DMS153 treated with DMSO at 0.1 percent for 48 hours (cell line): ENCODE measurements at regions not wholly inside any gene's neighbourhood (a gene's known extent, or its start where the extent isn't known, plus 50 kb on each side); places are given as distances from the start of the nearest gene placed in this dataset.

Experiments used
- DNase-seq: peaks from one replicate; lab custom pipeline; 2025; ENCODE audit not compliant: unreplicated experiment; lab: John Stamatoyannopoulos, UW

GRCh38 chr18:64449434-64449833 lies 300.5 kb upstream of the LINC00305 start:
- DNase-seq, result no peak

- peak; percentile 61 for DNase-seq
Observed at GRCh38 chr18:64444819-64445218, 295.9 kb upstream of the LINC00305 start.

DNA sequence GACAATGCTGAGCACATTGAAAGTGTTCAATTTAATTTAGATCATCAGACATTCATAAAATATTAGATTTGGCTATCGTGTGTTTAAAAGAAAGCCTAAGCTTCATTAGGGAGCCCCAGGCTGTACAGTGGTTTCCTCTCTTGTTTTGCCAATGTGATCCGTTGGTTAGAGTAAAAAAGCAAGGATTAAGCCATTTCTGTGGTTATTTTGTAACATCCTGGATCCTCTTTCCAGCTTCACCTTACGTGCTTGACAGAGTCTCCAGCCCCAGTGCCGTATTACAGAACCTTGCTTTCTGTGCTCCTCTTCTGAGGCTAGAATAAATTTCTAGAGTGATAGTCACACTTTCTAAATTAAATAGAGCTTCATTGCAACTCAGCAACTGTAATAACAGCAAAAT lies 289.3 kb upstream of the LINC00305 start:
- DNase-seq, result no peak

- DNase-seq, result no peak
Observed at GRCh38 chr18:64436111-64436510, 287.2 kb upstream of the LINC00305 start.

GRCh38 chr18:64419156-64419555 lies 270.3 kb upstream of the LINC00305 start:
- DNase-seq, result no peak

DNA sequence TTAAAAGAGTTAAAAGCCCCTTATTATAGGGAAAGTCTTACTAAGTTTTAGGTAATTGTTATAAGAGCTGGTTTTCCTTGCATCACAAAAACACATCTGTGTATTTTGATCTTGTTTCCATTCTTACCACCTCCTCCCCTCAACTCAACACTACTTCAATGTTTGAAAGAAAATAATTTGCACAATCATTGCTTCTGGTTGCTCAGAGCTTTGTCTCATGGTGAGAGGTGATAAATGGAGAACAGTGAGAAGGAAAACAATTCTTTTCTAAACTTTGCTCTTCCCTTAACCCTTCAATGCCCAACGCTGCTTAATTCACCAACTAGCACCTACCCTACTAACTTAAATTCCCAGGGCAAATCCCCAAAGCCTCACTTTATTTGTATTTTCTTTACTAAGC lies 268.1 kb upstream of the LINC00305 start:
- DNase-seq, result no peak

DNA sequence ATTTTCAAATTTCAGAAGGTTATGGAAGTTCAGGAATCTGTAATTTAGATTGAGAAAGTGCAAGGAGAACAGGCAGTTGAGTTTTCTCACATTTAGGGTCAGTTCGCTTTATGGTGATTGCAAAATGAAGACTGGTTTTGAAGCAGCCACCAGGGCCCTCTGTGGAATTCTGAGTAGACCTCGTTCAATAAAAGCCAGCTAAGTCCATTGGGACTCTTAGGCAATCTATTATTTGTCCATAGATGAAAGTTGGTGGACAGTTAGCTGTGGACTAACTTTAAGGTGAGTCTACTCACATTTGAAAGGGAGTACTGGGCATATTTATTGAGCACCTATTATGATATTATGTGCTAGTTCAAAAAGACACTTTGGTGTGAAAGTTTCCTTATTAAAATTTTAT lies 266.3 kb upstream of the LINC00305 start:
- no peak for DNase-seq

GRCh38 chr18:64410685-64411084 lies 261.8 kb upstream of the LINC00305 start:
- no peak for DNase-seq

- peak; percentile 13 for DNase-seq
Observed at GRCh38 chr18:64409511-64409910, 260.6 kb upstream of the LINC00305 start.

DNA sequence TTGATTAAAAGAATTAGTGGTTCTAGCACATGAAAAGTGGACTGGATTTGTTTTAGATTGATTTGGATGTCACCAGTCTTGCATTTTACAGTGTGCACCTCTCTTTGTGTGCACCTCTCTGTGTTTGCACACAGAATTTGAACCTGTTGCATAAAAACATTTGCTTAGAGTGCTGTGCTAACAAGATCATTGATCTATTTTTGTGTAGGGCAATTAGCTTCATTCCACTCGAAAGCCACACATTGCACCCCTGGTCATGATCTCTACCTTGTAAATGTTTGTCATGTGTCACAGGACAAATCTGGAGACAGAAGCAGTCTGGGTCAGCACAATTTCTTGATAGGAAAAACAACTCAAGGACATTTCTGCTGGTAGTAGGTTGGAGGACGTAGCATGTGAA lies 258.7 kb upstream of the LINC00305 start:
- DNase-seq, result peak; percentile 15

DNA sequence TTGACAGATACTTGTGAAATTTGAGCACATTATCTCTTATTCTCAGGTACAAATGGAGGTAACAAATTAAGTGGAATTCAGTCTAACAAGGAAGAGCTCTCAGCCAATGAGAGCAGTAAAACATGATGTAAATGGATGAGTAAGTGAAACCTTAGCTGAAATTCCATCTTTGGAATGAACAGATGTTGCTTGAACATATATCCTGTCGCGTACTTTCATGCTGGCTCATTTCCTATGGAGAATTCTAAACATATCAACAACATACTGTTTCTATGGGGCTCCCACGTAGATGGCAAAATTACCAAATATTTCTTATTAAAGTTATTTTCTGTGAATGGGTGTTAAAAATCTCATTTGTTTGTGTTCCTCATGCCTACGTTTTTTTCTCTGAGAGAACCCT lies 256.3 kb upstream of the LINC00305 start:
- no peak for DNase-seq

- DNase-seq, result no peak
Observed at GRCh38 chr18:64403784-64404503, 255.1 kb upstream of the LINC00305 start.

- DNase-seq, result no peak
Observed at GRCh38 chr18:64402636-64403035, 253.7 kb upstream of the LINC00305 start.

DNA sequence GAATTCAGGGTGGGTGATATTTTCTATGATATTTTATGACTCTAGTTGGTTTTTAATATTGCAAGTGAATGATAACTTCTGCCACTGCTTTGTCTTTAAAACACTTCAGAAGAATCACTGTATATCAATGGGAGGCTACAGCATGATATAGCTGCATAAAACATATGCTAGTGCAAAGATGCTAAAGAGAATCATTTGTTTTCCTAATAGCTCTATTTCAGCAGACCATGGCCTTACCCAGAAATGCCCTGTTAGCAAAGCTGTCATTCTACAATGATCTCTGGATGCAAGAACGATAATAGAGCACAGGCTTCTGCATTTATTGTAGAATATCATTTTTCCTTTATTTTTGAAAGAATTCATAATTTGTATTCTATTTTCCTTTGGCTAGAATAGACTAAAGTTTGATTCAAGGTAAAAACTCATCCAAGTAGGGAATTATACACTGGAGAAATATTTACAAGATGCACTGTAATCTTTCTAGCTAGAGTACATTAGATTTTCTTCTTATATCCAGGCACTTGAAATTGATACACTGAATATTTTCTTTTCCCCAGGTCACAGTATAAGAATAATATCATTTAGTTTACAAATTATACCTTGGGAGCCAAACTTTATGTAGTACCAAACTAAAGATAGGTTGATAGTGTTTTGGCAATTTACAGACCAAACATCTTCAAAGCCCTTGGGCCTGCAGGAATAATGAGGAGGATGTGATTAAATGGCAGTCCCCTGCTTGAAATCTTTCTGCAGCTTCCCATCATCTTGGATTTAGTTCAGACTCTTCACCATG lies 252.6 kb upstream of the LINC00305 start:
- no peak for DNase-seq

GRCh38 chr18:64399566-64399965 lies 250.7 kb upstream of the LINC00305 start:
- no peak for DNase-seq

DNA sequence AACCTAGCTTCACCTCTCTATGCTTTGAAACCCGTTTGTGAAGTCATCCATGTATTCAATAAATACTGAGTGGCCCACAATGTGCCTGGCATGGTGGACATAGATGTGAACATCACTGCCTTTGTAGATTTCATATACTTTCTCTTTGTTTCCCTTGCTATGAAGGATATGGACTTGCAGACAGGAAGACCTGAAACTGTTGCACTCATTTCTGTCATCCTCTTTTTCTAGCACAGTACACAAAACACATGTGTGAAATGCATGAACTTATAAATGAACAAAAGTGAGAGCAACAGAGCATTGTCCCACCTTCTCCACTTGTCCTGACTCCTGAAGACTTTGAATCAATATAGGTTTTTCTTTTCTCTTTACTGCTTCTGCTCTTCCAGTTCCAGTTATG lies 249.4 kb upstream of the LINC00305 start:
- DNase-seq, result no peak

DNA sequence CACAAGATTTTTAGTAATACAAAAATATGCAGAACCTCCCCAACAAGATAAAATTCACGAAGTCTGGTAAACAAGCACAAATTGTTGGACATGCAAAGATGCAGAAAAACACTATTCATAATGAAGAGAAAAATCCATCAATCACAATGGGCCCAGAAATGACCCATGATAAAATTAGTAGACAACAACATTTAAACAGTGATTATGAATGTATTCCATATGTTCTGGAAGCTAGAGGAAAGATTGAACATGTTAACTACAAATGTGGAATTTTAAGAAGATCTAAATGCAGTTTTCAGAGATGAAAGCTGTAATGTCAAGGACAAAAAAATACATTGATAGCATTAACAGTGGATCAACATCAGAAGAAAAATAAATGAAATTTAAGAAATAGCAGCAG lies 243.3 kb upstream of the LINC00305 start:
- DNase-seq, result no peak

- no peak for DNase-seq
Observed at GRCh38 chr18:64384101-64384500, 235.2 kb upstream of the LINC00305 start.

DNA sequence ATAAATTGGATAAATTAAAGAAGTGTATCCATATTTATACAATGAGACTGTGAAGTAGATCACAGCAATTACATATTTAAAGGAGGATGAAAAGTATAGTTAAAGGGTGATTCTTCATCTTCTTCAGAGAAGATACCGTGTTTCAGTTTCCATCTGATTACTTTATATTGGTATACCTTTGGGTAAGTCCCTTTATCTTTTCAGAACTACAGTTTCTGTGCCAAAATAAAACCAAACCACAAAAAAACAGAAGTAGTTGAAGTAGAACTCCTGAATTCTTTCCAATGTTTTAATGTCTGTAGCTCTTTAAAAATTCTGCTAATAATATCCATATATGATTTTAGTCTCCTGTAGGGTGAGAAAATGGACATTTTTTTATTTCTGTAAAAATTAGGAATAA lies 231.2 kb upstream of the LINC00305 start:
- no peak for DNase-seq

DNA sequence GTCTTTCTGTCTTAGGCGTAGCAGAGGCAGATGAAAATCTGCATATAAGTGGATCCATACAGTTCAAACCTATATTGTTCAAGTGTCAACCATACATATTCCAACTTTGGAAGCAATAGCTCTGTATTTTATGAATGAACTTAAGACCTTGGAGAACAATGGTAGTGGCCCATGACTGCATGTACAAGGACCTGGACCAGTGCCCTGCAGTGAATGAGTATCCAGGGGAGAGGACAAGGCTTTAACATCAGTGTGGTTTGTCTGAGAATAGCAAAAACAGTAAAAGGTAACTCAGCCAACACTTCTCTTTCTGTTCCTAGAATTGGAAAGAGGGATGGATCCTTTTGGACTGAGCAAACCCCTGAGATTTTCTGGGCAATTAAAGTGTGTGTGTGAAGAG lies 230.8 kb upstream of the LINC00305 start:
- DNase-seq, result no peak

- no peak for DNase-seq
Observed at GRCh38 chr18:64377446-64377845, 228.6 kb upstream of the LINC00305 start.

DNA sequence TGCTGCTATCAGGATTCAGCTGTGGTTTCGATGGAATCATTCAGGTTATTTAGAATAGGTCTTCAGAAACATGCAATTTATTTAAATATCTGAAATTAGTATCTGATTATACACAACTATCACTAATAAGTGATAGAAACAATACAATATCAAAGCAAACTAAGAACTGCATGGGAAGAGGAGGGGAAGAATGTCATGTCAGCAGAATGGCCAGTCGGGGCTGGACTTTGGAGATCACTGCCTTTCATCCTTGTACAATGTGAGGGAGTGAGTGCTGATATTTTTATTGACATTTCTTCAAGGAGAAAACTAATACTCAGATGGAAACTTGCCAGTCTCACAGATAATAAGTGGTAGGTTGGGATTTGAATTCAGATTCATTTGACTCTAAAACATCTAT lies 224.0 kb upstream of the LINC00305 start:
- no peak for DNase-seq
